Type B pancreatic cell (in vitro differentiated cells): ENCODE measurements at regions not wholly inside any gene's neighbourhood (a gene's known extent, or its start where the extent isn't known, plus 50 kb on each side); places are given as distances from the start of the nearest gene placed in this dataset.

ENCODE experiments used
- DNase-seq: peaks from one replicate; pipeline ENCODE4 v3.0.0; 2021; ENCODE audit warnings: mixed read lengths; ENCODE audit not compliant: unreplicated experiment; ENCODE audit errors: extremely low spot score
- H3K27ac Mint-ChIP-seq: 2 replicates; pipeline ENCODE4 v1.8.0; 2021; ENCODE audit warnings: mild to moderate bottlenecking, mixed read lengths
- H3K27me3 Mint-ChIP-seq: 2 replicates; pipeline ENCODE4 v1.8.0; 2021; ENCODE audit warnings: mixed read lengths
- H3K36me3 Mint-ChIP-seq: 2 replicates; pipeline ENCODE4 v1.8.0; 2021; ENCODE audit warnings: mixed read lengths
- H3K4me1 Mint-ChIP-seq: one replicate; pipeline ENCODE4 v1.8.0; 2021; ENCODE audit warnings: mixed read lengths; ENCODE audit not compliant: unreplicated experiment
- H3K4me3 Mint-ChIP-seq: 2 replicates; pipeline ENCODE4 v1.8.0; 2021; ENCODE audit warnings: mild to moderate bottlenecking, mixed read lengths
- H3K9me3 Mint-ChIP-seq: 2 replicates; pipeline ENCODE4 v1.8.0; 2021; ENCODE audit warnings: mixed read lengths
- TF ChIP-seq, protein P1 (sequence below): fragments of 200-600 bp; sonication (generic); conservative IDR thresholded peaks from 2 replicates; pipeline ENCODE4 v1.5.0; 2021; ENCODE audit warnings: antibody characterized with exemption, mild to moderate bottlenecking

DNA sequence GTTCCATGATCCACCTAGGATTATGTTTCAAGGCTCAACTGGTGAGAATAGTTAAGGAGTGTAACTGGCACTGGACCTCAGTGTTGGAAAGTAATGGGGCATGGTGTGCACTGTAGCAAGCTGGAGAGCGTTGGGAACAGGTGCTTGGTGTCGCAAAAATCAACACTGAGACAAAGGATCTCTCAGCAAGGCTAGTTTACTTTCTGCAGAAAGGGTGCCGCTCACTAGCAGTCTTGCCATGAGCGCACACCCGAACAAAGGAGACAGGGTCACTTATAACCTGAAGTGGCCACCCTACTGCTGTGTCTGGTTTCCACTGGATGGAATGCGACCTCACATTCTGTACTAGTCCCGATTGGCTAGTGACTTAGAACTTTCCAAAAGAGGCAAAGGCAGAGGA, 133.2 kb downstream of the TMEM17 start:
- Mint-ChIP-seq H3K27ac (no peak overlapping the region), H3K36me3 (peaks cover 4% of the 10 kb centered on the region), H3K4me1 (peaks cover 15% of the 10 kb centered on the region), H3K9me3 (peaks cover 3% of the 10 kb centered on the region), H3K4me3 (no peak overlapping the region), H3K27me3 (no peaks in the 10 kb centered on the region)
- TF ChIP-seq, protein P1, sequence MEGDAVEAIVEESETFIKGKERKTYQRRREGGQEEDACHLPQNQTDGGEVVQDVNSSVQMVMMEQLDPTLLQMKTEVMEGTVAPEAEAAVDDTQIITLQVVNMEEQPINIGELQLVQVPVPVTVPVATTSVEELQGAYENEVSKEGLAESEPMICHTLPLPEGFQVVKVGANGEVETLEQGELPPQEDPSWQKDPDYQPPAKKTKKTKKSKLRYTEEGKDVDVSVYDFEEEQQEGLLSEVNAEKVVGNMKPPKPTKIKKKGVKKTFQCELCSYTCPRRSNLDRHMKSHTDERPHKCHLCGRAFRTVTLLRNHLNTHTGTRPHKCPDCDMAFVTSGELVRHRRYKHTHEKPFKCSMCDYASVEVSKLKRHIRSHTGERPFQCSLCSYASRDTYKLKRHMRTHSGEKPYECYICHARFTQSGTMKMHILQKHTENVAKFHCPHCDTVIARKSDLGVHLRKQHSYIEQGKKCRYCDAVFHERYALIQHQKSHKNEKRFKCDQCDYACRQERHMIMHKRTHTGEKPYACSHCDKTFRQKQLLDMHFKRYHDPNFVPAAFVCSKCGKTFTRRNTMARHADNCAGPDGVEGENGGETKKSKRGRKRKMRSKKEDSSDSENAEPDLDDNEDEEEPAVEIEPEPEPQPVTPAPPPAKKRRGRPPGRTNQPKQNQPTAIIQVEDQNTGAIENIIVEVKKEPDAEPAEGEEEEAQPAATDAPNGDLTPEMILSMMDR: no peak
- DNase-seq: no peak

DNA sequence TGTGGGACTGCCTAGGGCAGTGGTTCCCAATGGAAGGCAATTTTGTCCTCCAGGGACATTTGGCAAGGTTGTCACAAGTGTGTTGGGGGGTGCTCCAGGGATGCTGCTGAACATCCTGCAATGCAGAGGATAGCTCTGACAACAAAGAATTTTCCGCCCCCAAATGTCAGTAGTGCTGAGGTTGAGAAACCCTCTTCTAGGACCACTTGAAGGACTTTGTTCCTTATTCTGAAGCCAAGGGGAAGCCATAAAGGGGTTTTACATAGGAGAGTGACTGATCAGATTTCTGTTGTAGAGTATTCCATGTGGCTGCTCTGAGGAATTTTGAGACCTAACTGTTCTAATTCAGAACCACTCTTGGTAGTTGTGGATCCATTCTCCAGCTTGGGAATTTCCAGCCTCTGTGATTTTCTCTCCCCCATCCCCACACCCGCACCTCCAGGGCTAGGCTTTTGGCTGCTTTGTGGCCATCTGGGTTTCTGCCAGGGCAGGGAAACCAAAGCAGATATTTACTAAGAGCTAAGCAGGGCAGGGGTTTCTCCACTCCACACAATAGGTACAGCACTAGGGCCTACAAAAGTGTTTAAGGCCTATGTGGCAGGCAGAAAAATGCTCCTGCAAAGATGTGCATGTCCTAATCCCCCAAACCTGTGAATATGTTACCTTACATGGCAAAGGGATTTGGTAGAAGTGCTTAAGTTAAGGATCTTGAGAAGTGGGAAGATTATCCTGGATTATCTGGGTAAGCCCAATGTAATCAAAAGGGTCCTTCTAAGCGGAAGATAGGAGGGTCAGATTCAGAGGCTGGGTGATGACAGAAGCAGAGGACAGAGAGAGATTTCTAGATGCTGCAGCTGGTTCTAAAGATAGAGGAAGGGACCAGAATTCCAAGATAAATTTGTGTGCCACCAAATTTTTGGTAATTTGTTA, 135.4 kb downstream of the TMEM17 start:
- TF ChIP-seq, protein P1: no peak
- peaks cover 4% of the 10 kb centered on the region for H3K36me3 Mint-ChIP-seq
- peaks cover 3% of the 10 kb centered on the region for H3K9me3 Mint-ChIP-seq
- no peaks in the 10 kb centered on the region for H3K27me3 Mint-ChIP-seq
- no peak overlapping the region for H3K4me3 Mint-ChIP-seq
- no peak for DNase-seq
- peaks cover 15% of the 10 kb centered on the region for H3K4me1 Mint-ChIP-seq
- H3K27ac Mint-ChIP-seq: no peak overlapping the region

- Mint-ChIP-seq H3K27me3 (no peaks in the 10 kb centered on the region), H3K36me3 (peaks cover 4% of the 10 kb centered on the region), H3K4me3 (no peak overlapping the region), H3K27ac (peak overlapping the region; percentile 5), H3K4me1 (peaks cover 13% of the 10 kb centered on the region), H3K9me3 (peaks cover 3% of the 10 kb centered on the region)
- DNase-seq: no peak
- TF ChIP-seq, protein P1: no peak
Measured at GRCh38 chr2:62369541-62370202, 136.3 kb downstream of the TMEM17 start.

GRCh38 chr2:62364791-62365528, 141.0 kb downstream of the TMEM17 start:
- no peaks in the 10 kb centered on the region for H3K36me3 Mint-ChIP-seq
- H3K27me3 Mint-ChIP-seq: no peaks in the 10 kb centered on the region
- H3K4me3 Mint-ChIP-seq: no peak overlapping the region
- TF ChIP-seq, protein P1: no peak
- H3K9me3 Mint-ChIP-seq: no peaks in the 10 kb centered on the region
- no peak for DNase-seq
- peaks cover 14% of the 10 kb centered on the region for H3K4me1 Mint-ChIP-seq
- H3K27ac Mint-ChIP-seq: no peak overlapping the region

DNA sequence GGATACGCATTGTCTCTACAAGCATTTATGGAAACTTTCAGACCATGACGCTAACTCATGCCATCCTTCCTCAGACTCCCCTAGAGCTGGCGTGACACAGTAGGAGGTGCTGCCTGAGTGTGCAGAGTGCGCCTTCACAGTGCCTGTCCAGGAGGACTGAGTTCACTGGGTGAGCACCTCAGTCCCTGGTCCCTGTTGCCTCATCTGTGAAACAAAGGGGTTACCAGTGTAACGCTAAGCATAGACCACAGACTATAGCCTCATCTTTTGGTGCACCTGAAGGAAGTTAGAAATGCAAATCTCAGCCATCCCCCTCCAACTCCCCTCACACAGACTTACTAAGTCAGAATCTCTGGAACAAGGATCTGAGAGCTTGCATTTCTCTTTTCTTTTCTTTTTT, 142.8 kb downstream of the TMEM17 start:
- no peaks in the 10 kb centered on the region for H3K27me3 Mint-ChIP-seq
- no peaks in the 10 kb centered on the region for H3K36me3 Mint-ChIP-seq
- TF ChIP-seq, protein P1: no peak
- no peak overlapping the region for H3K4me3 Mint-ChIP-seq
- H3K4me1 Mint-ChIP-seq: peaks cover 9% of the 10 kb centered on the region
- no peaks in the 10 kb centered on the region for H3K9me3 Mint-ChIP-seq
- no peak for DNase-seq
- H3K27ac Mint-ChIP-seq: peak overlapping the region; percentile 57
